HG02884 (cell line): ENCODE measurements at regions not wholly inside any gene's neighbourhood (a gene's known extent, or its start where the extent isn't known, plus 50 kb on each side); places are given as distances from the start of the nearest gene placed in this dataset.

Source experiments
- ATAC-seq: cut with Tn5 transposase; IDR thresholded peaks from one replicate; pipeline ENCODE4 v1.9.1; 2021; ENCODE audit warnings: mild to moderate bottlenecking, moderate library complexity; ENCODE audit not compliant: unreplicated experiment

DNA sequence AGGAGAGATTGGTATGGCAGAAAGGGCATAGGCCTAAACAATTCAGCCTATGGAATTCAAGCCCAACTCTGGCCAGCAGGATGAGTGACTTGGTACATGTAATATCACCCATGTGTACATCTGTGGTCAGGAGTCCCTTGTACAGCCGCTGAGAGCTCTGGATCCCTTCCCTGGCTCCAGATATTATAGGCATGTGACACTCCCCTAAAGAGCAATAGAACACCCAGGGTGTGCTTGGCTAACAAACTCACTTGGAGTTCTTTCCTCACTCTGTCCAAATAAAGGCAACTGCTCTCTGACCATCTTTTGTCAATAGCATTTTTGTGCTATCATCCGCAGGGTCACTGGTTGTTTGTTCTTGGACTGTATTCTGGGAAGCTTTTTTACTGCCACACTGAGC lies 197.4 kb upstream of the NCKAP5 start:
- no peak for ATAC-seq

DNA sequence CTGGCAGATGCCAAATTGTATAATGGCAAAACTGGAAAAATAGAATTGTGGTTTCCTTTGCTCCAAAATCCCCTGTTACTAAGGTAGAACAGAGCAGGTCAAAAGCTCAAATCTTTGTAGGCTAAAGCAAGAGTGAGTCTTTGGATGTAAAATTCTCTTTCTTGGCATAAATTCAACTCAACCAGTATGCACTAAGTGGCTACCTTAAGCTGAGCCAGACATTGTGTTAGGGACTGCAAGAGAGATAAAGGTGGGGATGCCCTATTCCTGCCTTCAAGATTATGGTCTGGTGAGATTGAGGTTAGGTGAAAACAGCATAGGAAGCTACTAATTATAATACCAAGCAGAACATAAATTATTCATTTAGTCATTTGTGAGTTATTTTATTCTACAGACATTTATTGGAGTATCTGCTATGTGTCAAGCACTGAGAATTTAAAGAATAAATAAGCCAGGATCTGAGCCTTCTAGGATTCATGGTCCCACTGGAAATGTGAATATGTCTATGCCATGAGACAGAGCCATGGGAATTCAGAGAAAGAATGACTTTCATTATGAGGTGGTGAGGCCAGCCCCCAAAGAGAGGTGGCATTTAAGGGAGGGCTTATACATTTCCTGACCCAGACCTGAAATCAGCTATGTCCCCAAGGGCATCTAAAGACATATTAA lies 198.0 kb upstream of the NCKAP5 start:
- no peak for ATAC-seq

DNA sequence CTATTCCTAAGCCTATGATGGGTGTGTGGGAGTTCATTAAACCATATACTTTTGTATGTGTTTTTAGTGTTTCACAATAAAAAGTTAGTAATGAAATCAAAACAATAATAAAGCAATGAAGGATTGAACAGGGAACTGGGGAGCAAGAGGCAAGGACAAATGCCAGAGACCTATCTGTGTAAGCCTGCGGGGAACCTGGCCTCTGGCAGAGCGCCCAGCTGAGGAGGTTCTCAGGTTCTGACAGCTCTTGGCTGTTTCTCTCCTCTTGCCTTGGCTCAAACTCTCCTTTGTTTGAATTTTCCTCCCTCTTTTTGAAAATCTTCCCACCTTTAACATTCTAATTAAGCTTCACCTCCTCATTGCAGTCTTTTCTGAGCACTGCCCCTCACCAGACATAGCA lies 200.0 kb upstream of the NCKAP5 start:
- no peak for ATAC-seq

DNA sequence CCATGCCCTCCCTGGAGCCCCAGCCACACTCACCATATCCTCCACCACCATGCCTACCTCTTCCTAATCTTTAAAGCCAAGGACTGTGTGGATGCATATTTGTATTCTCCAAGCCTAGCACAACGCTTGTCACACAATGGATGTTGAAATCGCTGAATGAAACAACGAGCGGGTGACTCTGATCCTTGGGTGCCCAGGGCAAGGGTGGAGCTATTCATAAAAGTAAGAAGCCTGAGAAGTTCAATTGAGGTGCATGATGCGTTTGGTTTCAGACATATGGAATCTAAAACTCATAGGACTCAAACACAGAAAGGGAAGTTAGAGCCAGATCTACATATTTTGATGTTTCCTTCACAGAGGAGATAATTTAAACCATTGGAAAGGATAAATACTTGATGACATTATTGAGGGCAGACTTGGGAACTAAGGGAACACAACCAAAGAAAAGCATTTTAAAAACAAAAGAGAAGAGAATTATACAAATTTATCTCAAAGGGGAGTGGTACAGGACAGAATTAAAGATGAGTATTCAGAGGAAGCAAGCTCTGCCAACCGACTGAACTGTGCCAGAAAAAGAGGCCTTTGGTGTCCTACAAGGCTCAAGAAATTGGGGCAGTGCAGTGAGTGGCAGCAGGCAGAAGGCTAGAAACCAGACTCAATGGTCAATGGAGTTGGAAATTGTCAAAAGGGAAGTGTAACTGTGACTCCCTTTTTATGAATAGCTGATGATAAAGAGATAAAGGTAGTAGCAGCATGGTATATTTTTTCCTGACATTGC lies 200.6 kb upstream of the NCKAP5 start:
- no peak for ATAC-seq

DNA sequence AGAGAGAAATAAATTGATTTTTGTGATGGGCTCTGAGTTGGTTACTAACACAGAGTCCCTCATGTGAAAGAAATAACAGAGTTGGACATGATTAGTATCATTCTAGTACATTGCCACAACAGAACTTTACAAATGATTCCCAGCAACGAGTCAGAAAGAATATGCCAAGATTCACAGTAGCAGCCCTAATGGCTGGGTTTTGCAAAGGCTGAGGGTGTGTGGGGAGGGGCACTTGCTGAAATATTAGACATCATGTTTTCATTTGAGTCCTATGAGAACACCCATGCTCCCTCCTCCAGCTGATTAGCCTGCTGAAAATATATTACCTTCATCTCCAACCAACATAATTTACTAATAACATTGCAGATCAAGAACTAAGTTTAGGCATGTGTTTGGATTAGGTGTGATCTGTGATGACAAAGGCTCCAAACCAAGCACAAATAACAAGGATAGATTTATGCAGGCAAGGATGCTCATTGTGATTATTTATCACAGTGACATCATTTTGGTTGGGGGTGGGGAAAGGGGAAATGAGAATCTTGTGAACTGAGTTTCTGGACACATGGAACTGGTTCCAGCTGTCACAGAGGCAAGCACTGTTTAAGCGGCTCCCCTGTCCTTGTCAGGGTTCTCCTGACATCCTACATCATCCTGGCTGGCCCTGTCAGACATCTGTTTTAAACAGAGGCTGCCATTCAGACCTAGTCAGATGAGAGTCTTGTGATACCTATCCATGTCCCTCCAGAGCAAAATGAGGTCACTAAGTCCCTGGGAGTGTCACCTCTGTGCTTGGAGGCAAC lies 205.8 kb upstream of the NCKAP5 start:
- no peak for ATAC-seq

DNA sequence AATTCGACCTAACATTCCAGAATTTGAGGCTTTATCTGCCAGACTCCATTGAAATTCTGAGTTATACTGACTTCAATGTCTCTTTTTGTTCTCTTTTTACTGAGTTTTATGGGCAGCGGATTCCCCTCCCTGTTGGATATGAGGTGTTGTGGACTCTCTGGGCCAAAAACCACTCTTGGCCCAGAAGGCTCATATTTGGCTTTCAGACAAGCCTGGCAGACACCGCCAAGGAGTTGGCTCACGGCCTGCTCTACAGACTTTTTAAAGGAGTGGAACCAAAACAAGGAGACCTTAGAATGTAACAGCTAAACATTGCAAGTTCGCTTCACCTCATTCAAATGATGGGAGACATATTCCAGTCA lies 206.4 kb upstream of the NCKAP5 start:
- ATAC-seq: no peak

DNA sequence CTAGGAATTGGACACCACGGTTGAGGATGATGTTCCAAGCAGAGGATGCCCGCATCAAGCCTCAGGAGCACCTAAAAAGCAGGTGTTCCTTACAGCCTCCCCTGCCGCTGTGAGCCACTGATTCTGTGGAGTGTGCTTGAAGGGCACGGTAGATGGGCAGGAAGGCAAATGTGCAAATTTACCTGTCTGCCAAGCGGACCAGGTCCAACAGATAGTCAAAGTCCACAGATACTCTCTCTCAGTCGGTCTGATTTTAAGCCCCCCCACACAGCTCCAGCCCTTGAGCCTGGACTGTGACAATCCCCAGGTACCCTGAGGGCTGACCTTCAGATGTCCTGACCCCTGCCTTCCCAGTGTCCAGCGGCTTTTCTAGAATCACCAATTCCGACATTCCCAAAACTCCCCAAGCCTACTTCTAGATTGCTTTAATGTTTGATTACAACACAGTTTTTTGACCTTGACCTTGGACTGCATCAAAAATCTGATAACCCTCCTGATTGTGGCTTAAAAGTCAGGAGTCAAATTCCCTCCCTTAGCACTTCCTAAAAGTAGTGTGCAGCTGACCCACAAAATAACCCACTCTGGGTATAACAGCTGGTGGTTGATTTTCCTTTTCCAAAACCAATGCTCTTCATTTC lies 208.8 kb upstream of the NCKAP5 start:
- no peak for ATAC-seq

DNA sequence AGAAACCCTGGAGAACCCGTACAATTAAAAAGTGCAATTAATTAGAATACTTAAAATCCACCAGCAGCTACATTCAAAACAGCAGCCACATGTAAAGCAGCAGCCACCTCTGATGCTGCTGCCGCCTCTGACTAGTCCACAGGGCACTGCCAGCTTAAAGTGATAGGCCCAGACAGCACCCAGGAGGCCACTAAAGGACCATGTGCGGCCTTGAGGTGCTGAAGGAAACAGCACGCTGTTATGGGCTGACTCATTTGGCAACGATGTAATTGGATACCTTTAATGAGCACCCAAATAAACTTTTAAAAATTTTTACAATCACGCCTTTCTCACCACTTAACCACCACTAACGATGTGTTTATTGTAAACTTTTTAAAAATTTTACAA lies 209.3 kb upstream of the NCKAP5 start:
- no peak for ATAC-seq

DNA sequence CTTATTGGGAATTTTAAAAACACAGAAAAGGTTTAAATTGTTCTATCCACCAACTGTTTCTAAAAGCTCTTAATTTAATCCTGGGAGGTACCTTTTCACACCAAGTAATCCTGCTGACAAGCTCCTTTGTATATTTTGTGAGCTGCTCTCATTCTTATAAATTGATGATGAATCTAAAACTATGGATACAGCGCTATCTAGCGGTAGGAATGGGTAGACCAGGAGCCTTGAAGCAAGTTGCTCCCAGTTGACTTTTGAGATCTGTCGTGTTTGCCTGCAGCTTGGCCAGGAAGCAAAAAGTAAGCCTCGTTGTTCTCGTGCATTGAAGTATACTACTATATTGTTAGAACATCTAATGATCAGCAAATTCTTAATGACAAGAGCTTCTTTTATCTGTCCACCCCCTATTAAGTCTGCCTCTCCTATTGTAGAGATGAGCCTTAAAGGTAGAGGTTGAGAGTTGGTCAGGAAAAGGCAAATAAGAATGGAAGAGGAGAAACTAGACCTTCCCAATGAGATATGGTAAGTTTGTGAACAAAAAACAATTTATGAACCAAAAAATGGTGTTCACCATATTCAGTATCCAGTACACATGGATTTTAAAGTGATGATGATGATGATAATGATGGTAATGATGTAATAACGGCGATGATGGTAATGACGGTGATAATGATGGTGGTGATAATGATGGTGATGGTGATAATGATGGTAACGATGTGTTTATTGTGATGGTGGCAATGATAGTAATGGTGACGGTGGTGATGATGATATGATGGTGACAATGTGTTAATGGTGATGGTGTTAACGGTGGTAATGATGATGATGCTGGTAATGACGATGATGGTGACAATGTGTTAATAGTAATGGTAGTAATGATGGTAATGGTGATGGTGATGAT lies 212.1 kb upstream of the NCKAP5 start:
- peak; percentile 72 for ATAC-seq

DNA sequence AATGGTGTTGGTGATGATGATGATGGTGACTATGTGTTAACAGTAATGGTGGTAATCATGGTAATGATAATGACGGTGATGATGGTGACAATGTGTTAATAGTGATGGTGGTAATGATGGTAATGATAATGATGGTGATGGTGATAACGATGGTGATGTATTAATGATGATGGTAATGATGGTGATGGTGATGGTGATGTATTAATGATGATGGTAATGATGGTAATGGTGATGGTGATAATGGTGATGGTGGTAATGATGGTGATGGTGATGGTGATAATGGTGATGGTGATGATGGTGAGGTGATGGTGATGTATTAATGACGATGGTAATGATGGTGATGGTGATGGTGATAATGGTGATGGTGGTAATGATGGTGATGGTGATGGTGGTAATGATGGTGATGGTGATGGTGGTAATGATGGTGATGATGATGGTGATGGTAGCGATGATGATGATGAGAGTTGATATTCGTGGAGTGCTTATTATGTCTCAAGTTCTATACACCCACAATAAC lies 212.8 kb upstream of the NCKAP5 start:
- no peak for ATAC-seq

DNA sequence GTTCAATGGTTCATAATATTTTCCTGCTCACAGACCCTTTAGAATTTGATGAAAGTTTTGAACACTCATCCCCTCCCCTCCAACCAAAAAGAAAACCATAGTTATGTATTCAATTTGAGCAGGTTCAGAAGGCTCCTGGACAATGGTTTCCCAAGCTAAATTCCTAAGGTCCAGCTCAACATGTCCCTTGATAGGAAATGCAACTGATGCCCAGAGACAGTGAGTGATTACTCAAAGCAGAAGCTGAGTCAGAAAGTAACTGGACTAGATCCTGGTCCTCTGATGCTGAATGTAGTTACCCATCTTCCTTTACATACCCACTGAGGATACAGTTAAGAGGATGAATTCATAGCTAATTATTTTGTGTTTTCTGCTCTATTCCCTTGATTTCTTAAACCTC lies 218.9 kb upstream of the NCKAP5 start:
- no peak for ATAC-seq

DNA sequence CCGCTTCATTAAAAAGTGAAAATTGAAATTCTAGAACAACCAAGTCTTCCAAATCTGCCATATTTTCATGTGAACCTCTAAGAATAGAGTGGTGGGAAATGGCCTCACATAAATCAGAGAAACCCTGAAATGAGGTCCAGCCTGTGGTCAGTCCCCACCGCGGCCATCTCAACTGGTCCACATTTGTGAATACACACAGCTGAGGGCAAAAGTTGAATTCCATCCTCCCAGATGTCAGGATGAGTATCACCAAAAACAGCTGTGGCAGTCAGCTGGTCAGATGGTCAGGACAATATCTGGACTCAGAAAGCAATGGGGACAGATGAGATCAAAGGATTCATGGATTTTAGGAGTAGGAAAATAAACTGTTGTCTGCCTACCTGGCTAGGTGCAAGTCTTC lies 219.4 kb upstream of the NCKAP5 start:
- ATAC-seq: no peak

DNA sequence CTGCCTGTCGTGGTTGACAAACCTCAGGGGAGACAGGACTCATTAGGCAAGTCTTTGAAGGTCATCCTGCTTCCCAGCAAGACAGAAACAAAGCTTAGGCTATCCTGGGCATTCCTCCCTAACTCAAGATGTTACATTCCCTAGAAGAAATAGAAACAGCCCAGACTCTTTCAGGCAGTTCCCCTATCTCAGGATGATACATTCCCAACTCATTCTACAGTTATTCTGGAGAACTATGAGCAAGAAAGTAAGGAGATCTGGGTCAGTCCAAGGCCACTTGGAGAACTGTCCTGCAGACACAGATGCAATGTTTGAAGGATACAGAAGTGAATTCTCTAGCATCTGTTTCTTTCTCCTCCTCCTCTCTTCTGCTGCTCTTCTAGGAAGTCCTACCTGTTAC lies 220.1 kb upstream of the NCKAP5 start:
- no peak for ATAC-seq

DNA sequence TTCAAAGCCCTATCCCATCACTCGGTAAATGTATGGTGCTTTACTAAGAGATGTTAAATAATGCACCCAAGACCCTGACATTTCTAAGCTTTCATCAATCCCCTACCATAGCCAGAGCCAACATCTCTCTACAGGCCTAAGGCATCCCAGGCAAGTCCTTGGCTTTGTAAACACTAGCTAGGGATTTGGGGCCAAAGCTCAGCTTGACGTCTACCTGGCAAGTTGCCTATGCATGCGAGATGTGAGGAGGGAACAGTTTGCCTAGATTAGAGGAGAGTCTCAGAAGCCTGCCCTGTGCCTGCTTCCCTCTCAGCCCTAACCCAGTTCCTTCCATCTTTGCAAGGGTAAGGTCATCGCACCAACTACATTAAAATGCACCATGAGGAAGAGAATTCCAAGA lies 221.5 kb upstream of the NCKAP5 start:
- no peak for ATAC-seq

DNA sequence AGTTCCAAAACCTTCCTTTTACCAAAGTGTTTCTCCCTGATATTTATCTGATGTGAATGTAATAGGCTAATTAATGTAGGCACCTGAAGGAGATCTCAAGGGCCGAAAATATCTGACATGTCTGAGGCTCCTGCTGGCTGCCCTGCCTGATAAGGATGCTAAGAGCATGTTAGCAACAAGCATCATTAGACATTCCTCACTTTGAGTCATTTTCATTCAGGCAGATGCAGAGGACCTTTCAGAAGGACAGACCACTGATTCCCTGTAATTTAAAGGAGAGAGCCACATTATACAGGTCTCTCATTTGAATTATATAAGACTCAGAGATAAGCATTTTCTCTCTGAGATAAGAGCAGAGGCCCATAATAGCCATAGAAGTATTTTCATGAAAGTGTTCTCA lies 222.4 kb upstream of the NCKAP5 start:
- ATAC-seq: no peak

DNA sequence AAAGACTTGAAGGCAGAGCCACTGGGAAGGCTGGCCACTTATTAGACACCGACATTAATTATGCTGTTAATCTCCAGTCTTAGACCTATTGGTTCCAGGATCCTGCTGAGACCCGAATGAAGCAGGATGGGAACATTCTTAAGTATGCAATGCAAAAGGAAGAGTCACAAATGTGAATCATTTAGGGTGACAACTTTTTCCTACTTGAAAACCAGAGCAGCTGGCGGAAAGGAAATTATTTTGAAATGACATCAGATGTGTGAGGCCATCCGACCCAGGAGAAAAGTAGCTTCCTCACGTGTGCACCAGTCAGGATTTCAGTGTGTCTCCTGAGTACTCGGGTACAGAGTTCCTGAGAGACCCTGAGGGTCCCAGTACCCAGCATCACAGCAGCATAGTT lies 222.9 kb upstream of the NCKAP5 start:
- no peak for ATAC-seq

DNA sequence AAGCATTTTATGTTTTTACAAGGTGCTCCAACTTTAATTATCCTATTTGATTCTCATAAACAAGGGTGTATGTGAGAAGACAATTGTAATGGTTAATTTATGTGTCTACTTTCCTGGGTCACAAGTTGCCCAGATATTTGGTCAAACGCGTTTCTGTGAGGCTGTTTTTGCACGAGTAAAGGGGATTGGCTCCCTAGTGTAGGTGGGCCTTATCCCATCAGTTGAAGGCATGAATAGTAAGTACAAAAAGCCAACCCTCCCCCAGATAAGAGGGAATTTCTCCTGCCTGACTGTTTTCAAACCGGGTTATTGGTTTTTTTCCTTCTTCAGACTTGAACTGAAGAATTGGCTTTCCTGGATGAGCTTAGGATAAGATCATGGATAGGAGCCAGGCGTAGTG lies 224.0 kb upstream of the NCKAP5 start:
- ATAC-seq: no peak

DNA sequence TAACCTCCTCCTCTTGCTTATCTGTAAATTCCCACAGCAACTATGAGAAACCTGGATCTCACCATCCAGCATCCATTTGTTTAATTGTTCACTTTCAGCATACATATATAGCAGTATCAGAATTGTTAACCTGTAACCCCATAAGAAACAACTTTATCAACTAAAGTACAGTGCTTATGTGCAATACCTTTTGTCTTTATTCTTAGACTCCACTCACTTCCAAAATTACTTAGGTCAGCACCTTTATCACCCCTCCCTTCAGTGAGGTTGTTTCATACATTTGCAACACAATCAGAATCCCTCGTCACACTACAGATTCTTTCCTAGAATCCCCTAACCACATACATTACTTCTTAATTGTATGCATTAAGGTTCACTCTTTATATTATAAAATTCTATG lies 225.9 kb upstream of the NCKAP5 start:
- no peak for ATAC-seq

DNA sequence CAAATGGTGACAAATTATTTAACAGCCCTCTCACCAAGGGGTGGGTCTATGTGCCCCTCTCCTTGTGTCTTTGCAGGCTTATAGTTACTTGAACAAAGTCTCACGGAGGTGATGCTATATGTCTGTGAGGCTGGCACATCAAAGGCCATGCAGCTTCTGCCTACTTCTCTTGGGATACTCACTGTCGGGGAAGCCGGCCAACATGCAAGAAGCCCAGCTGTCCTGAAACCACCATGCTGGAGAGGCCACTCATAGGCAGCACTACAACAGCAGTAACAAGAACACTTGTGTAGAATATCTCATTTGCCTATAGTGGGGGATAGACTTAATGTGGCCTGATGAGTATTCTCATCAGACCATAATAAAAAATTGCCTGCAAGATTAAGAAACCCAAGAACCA lies 233.7 kb upstream of the NCKAP5 start:
- ATAC-seq: no peak

DNA sequence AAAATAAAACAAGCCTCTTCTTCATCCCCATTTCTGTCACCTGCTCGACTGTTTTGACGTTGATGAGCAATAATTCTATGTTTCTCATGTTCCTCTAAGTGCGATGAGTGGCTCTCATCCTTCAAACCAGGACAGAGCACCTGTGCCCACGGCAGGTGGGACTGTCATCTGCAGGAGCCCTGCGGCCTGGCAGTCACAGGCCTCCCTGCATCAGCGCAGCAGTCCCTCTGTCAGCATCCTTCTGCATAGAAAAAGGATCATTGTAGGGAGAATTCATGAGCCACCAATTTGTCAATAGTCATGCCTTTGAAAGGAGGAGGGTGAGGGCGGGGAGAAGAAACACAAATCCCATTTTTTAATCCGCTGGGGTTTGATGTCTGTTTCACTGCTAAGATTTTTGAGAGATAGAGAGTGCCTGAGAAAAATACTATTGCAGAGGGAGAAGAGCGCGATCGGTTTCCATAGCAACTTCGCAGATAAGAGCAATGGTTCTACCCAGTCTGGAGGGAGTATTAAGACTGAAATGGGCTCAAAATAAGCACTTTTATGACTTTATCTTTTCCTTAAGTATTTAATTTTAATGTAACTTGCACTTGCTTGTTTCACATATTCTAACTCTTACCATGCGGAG lies 234.3 kb upstream of the NCKAP5 start:
- ATAC-seq: no peak
